ENCODE measurements at regions not wholly inside any gene's neighbourhood (a gene's known extent, or its start where the extent isn't known, plus 50 kb on each side); places are given as distances from the start of the nearest gene placed in this dataset.

DNA sequence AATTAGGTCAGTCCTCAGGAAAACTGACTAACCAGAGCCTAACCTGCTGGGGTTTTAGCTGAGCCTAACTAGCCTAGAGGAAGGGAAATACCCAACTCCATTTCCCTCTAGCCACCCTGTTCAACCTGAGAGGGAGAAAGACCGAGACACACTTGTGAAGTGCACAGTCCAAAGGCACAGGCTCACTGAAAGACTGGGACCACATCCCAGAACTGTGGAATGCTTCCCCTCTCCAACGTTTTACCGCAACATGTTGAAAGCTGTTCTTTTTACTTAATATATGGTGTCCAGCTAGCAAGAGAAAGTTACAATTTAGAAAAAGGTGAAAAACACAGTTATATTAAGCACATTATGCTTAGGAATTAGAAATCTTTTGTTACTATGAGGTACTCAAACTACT is 76.8 kb upstream of the SIMC1 start:
- no peaks in the 10 kb centered on the region for H3K36me3 Mint-ChIP-seq (ENCODE audit: low read depth)
- peaks cover 14% of the 10 kb centered on the region for H3K27me3 Mint-ChIP-seq (ENCODE audit: low read depth)
- no peak overlapping the region for H3K4me3 Mint-ChIP-seq

DNA sequence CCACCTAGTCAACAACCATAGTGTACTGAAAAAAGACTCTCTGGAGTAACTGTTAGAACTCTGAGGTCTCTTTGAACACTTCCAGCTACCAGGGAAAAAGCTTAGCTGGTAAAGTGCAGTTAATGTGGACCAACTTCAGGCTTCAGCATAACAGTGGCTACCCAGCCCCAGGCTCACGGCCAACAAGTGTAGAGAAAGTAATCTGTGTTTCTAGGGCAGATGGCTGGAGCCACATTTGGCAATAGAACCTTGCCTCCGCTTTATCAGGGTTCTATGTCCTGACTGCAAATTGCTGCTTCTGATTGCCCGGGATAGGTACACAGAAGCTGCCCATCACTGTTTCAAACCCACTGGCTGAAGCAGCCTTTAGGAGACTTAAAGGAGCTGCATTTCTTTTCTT is 76.0 kb upstream of the SIMC1 start:
- TF ChIP-seq, protein P1, sequence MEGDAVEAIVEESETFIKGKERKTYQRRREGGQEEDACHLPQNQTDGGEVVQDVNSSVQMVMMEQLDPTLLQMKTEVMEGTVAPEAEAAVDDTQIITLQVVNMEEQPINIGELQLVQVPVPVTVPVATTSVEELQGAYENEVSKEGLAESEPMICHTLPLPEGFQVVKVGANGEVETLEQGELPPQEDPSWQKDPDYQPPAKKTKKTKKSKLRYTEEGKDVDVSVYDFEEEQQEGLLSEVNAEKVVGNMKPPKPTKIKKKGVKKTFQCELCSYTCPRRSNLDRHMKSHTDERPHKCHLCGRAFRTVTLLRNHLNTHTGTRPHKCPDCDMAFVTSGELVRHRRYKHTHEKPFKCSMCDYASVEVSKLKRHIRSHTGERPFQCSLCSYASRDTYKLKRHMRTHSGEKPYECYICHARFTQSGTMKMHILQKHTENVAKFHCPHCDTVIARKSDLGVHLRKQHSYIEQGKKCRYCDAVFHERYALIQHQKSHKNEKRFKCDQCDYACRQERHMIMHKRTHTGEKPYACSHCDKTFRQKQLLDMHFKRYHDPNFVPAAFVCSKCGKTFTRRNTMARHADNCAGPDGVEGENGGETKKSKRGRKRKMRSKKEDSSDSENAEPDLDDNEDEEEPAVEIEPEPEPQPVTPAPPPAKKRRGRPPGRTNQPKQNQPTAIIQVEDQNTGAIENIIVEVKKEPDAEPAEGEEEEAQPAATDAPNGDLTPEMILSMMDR (IDR thresholded peaks at IDR 0.05; ENCODE audit: unreplicated experiment in 3 of 3), result no peak
- no peak overlapping the region for H3K4me3 Mint-ChIP-seq
- H3K36me3 Mint-ChIP-seq (ENCODE audit: low read depth), result no peaks in the 10 kb centered on the region
- peaks cover 2% of the 10 kb centered on the region for H3K9me3 Mint-ChIP-seq
- H3K27ac Mint-ChIP-seq, result peak overlapping the region in 2 of 3 experiments; percentile 46 to 59
- H3K27me3 Mint-ChIP-seq (ENCODE audit: low read depth), result peaks cover 17% of the 10 kb centered on the region
- peaks cover 11% of the 10 kb centered on the region for H3K4me1 Mint-ChIP-seq

More for the DNA sequence above, 76.8 kb upstream of the SIMC1 start:
- TF ChIP-seq, protein P1 (IDR thresholded peaks at IDR 0.05; ENCODE audit: unreplicated experiment in 3 of 3), result no peak
- H3K27ac Mint-ChIP-seq, result peak overlapping the region in 2 of 3 experiments; percentile 59 to 84
- H3K9me3 Mint-ChIP-seq, result peaks cover 2% of the 10 kb centered on the region
- peaks cover 11% of the 10 kb centered on the region for H3K4me1 Mint-ChIP-seq

DNA sequence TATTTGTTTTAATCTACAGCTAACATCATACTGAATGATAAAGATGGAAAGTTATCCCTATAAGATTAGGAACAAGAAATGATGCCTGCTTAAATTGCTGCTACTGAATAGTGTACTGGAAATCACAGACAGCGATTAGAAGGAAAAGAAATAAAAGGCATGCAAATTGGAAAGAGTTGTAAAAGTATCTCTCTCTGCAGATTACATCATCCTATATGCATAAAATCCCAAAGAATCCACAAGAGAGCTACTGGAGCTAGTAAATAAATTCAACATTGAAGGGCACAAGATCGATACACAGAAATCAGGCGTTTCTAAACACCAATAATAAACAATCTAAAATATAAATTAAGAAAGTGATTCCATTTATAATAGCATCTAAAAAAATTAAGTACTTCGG is 75.3 kb upstream of the SIMC1 start:
- H3K27me3 Mint-ChIP-seq (ENCODE audit: low read depth), result peaks cover 19% of the 10 kb centered on the region
- peaks cover 11% of the 10 kb centered on the region for H3K4me1 Mint-ChIP-seq
- no peak overlapping the region for H3K4me3 Mint-ChIP-seq
- peaks cover 2% of the 10 kb centered on the region for H3K9me3 Mint-ChIP-seq
- no peaks in the 10 kb centered on the region for H3K36me3 Mint-ChIP-seq (ENCODE audit: low read depth)
- no peak overlapping the region for H3K27ac Mint-ChIP-seq
- TF ChIP-seq, protein P1 (IDR thresholded peaks at IDR 0.05; ENCODE audit: unreplicated experiment in 3 of 3), result no peak

DNA sequence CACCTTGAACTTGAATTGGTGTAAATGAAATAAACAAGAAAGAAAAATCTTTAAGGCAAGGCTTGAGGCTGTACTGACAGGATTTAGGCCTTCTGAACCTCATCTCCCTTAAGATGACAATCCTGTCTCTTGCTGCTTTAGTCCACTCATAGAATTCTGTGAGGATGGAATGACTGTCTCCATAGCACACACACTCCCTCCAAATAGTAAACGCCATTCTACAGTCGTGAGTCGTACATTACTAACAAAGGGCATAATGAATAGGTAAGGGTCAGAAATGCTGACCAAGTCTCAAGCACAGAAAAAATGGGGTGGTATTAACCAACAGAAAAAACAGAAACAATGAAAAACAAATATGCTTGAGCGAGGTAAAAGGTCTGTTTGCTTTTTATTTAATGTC is 71.8 kb upstream of the SIMC1 start:
- TF ChIP-seq, protein P1 (IDR thresholded peaks at IDR 0.05; ENCODE audit: unreplicated experiment in 3 of 3), result no peak
- H3K9me3 Mint-ChIP-seq, result no peaks in the 10 kb centered on the region
- peaks cover 9% of the 10 kb centered on the region for H3K4me1 Mint-ChIP-seq
- no peaks in the 10 kb centered on the region for H3K36me3 Mint-ChIP-seq (ENCODE audit: low read depth)
- peaks cover 26% of the 10 kb centered on the region for H3K27me3 Mint-ChIP-seq (ENCODE audit: low read depth)
- peak overlapping the region; percentile 23 to 74 (median 58) for H3K27ac Mint-ChIP-seq
- peak overlapping the region in 1 of 3 experiments; percentile 6 for H3K4me3 Mint-ChIP-seq

DNA sequence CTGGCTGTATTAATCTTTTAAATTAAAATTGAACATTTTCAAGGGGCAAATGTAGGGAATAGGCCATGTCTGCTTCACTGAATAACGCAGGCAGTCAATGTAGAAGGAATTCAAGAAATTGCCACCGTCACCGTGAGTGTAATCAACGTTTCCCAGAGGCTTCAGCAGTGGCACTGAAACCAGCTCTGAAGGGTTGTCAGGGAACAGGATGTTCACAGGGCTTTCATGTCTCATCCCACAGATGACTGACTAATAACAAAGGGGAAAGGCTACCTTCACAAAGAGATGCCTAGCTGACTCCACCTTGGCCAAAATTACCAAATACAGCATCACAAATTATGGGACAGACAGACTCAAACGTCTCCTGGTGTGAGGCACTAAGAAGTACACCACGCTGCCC is 70.4 kb upstream of the SIMC1 start:
- Mint-ChIP-seq H3K36me3 (ENCODE audit: low read depth) (no peaks in the 10 kb centered on the region), H3K27me3 (ENCODE audit: low read depth) (peaks cover 30% of the 10 kb centered on the region), H3K4me3 (no peak overlapping the region)

More for the DNA sequence above, 70.4 kb upstream of the SIMC1 start:
- peak overlapping the region in 2 of 3 experiments; percentile 24 to 58 for H3K27ac Mint-ChIP-seq
- peaks cover 6% of the 10 kb centered on the region for H3K4me1 Mint-ChIP-seq
- TF ChIP-seq, protein P1 (IDR thresholded peaks at IDR 0.05; ENCODE audit: unreplicated experiment in 3 of 3), result no peak
- no peaks in the 10 kb centered on the region for H3K9me3 Mint-ChIP-seq

All from nephron (organoid).